Esophagus (tissue), 2 donors: ENCODE measurements at regions not wholly inside any gene's neighbourhood (a gene's known extent, or its start where the extent isn't known, plus 50 kb on each side); places are given as distances from the start of the nearest gene placed in this dataset.
"Not testable (repeated sequence)": the region's sequence is repeated elsewhere in the genome, so short reads cannot be mapped to it uniquely, and the experiment has no call there.

ENCODE experiments used
- H3K27ac ChIP-seq, 2 donors: one replicate each; pipeline ENCODE4 v1.5.1; 2013; ENCODE audit warnings: low read depth in 2 of 2, mild to moderate bottlenecking in 2 of 2, inconsistent platforms in 1 of 2, low read length in 1 of 2, moderate library complexity in 1 of 2
- H3K27me3 ChIP-seq, 2 donors: one replicate each; pipeline ENCODE4 v1.6.1; 2013; ENCODE audit warnings: low read length in 2 of 2, control low read depth in 1 of 2, mild to moderate bottlenecking in 1 of 2; ENCODE audit not compliant: insufficient read depth in 2 of 2, control insufficient read depth in 1 of 2
- H3K36me3 ChIP-seq, 2 donors: one replicate each; pipeline ENCODE4 v1.6.1; 2013; ENCODE audit warnings: low read length in 1 of 2; ENCODE audit not compliant: control insufficient read depth in 2 of 2, insufficient read depth in 2 of 2
- H3K4me1 ChIP-seq, 2 donors: one replicate each; pipeline ENCODE4 v1.6.1; 2013; ENCODE audit warnings: low read length in 1 of 2; ENCODE audit not compliant: control insufficient read depth in 2 of 2, insufficient read depth in 2 of 2
- H3K4me3 ChIP-seq, 2 donors: one replicate each; pipeline ENCODE4 v1.5.1; 2013; ENCODE audit warnings: low read length in 2 of 2, mild to moderate bottlenecking in 2 of 2, low read depth in 1 of 2, moderate library complexity in 1 of 2
- H3K9me3 ChIP-seq, 2 donors: one replicate each; pipeline ENCODE4 v1.6.1; 2013; ENCODE audit warnings: mild to moderate bottlenecking in 2 of 2, low read depth in 1 of 2, low read length in 1 of 2, moderate library complexity in 1 of 2; ENCODE audit not compliant: control insufficient read depth in 2 of 2, insufficient read depth in 1 of 2
- WGBS, 2 donors: extraction: QIAGEN DNeasy Blood & Tissue Kit; methylation state at CpG; one replicate each; pipeline ENCODE4 v1.1.7; 2013; 5-methylcytosine and 5-hydroxymethylcytosine counted together
- donor health status: healthy with polysubstance abuse.
- donor health status: Bipolar disorder and iron deficiency.

DNA sequence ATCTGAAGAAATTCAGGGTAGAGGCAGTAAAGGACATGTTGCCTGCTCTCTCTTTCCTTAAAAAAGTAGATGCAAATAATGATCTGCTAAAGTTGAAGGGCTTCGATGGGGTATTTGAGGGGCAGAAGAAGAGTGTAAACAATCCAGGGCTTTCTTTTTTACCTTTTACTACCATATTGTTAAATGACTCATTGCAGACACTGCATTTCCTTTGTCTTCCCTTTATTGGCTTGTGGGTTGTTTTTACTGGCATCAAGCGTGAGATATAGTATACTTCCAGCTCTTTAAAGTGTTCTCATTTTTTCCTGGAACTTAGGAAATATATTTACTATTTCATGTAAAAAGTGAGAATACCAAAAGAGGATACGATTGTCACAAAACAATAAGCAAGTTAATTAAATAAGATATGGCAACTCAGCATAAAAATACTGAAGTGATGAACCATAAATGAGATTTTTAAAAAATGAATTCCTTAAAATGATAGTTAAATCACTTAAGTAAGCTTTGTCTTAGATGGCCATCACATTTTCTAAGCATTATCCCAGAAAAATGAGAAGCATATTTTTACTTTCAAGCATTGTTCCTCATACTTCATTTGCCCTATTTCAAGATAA is 72.3 kb upstream of the KRAS start:
- H3K4me3 ChIP-seq, result no peak overlapping the region
- H3K27ac ChIP-seq, result no peak overlapping the region
- 19 to 25% methylated on average over 3 of the region's 3 CpGs for WGBS, 2 donors
- H3K4me1 ChIP-seq, result no peaks in the 10 kb centered on the region
- H3K27me3 ChIP-seq, result no peaks in the 10 kb centered on the region
- H3K9me3 ChIP-seq, result no peaks in the 10 kb centered on the region
- H3K36me3 ChIP-seq, result no peaks in the 10 kb centered on the region

DNA sequence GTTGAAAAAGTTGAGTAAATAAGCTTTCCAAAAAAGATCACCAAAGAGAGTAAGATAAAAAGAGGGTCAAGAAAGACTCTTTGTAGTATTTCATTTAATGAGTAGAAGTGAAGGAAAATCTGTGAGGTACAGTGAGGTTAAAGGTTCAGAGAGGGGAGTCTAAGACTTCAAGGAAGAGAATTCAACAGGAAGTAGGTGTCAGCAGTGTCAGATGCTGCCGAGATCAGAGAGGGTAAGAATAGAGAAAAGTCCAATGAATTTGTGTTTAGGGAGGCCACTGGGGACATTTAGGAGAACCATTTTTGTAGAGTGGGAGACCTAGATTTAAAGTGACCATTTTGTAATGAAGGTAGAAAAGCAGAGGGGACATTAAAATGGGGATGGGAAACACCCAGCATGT is 71.6 kb upstream of the KRAS start:
- Histone ChIP-seq H3K36me3 (no peaks in the 10 kb centered on the region), H3K27me3 (no peaks in the 10 kb centered on the region), H3K4me1 (no peaks in the 10 kb centered on the region), H3K4me3 (no peak overlapping the region), H3K9me3 (no peaks in the 10 kb centered on the region), H3K27ac (no peak overlapping the region)
- 53 to 61% methylated on average over 1 of the region's 1 CpG for WGBS, 2 donors

DNA sequence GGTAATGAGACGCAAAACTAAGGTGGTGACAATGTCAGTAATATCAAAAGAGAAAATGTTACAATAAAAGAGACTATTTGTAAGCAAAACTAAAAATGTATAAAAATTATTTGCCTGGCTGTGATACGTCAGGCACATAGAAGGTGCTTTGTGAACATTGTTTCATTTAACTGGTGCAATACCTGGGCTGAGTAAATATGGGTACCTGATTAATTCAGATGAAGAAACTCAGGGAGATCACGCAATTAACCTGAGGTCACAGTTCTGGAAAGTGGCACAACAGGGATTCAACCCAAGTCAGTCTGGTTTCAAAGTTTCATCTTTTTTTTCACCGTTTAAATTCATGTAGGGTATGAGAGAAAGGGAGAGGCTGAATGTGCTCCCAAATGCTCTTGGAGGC is 71.0 kb upstream of the KRAS start:
- 92 to 94% methylated on average over 4 of the region's 4 CpGs for WGBS, 2 donors
- Histone ChIP-seq H3K4me3 (no peak overlapping the region), H3K36me3 (no peaks in the 10 kb centered on the region)

DNA sequence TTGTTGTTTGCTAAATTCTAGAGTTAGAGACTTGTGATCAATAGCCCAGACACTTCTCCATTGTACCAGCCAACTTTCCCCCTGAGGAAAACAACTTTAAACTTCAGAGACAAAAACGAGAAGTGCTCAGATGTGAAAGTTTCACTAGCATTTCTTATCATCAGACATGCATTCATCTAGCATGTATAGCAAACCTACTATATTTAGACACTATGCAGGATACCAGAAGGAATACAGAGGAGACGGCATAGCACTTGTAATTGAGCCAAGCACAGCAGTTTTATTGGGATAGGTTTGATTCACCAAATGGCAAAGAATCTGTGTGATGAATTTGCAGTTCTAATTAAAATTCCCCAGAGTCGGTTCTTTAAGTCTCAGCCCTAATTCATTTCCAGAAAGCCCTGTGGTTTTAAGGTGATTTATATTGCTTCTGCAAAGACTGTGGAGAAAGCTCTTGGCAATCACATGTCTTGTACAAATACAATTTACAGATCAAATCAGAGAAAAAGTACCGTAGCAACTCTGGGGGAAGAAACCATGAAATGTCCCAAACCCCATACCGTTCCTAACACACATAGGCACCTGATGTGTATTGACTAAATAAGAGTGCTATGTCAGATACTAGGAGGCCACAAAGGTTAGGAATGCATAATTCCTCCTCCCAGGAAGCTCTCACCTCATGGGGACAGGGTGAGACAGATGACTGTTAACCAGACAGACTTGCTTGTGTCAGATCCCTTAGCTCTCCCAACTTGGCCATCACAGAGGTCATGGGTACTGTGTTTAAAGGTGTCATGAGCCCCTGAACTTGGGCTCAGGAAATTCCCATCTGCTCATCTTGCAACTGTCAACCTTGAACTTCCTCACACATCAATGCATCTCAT is 69.6 kb upstream of the KRAS start:
- Histone ChIP-seq H3K27ac (no peak overlapping the region), H3K4me3 (no peak overlapping the region), H3K9me3 (no peaks in the 10 kb centered on the region), H3K36me3 (no peaks in the 10 kb centered on the region), H3K4me1 (no peaks in the 10 kb centered on the region), H3K27me3 (no peaks in the 10 kb centered on the region)
- 42% methylated on average over 5 of the region's 5 CpGs for WGBS, 2 donors

More for the DNA sequence above, 71.0 kb upstream of the KRAS start:
- H3K4me1 ChIP-seq, result no peaks in the 10 kb centered on the region
- no peaks in the 10 kb centered on the region for H3K27me3 ChIP-seq
- H3K9me3 ChIP-seq, result no peaks in the 10 kb centered on the region
- H3K27ac ChIP-seq, result no peak overlapping the region

DNA sequence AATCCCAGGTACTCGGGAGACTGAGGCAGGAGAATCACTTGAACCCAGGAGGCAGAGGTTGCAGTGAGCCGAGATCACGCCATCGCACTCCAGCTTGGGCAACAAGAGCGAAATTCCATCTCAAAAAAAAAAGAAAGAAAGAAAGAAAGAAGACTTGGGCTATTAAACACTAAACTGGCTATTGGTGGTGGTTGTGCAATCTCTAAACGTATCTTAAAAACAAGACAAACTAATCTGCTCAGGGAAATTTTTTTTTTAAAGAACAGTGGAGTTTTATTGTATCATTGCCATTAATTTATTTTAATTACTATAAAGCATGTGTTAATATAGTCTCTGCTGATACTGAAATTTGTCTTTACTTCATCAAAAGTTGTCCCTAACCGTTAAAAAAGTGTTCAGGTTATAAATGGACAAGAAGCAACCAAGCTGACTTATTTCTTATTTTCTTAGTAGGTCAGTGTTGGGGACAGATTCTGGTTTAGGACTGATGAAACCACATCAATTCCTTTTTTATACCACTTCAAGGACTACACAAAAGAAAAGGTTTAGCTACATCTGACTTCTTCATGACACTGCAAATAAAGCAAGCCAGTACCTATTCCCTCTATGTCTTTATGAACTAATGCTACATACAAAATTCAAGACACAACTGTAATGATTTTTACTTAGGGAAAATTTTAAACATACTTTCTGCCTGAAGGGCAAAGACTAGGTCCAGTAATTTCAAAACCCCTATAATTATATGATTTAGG is 68.7 kb upstream of the KRAS start:
- Histone ChIP-seq H3K36me3 (no peaks in the 10 kb centered on the region), H3K27me3 (no peaks in the 10 kb centered on the region), H3K4me3 (no peak overlapping the region), H3K4me1 (no peaks in the 10 kb centered on the region), H3K9me3 (no peaks in the 10 kb centered on the region), H3K27ac (no peak overlapping the region)
- WGBS, 2 donors, result 88 to 95% methylated on average over 7 of the region's 7 CpGs

DNA sequence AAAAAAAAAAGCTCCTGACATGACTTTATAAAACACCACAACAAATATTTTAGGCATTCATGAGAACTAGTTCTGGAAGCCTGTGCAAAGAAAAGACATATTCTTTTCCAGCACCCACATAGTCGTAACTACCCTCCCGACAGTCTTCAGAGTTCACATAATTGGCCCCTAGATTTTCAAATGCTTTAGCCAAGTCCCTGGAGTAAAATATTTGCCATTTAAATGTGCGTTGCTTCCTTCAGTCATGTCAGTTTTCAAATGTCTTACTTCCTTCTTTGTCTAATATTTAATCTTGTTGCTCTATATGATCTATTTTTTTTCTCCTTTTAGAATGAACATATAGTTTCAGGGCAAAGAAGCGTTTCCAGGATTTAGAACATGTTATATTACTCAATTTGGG is 66.8 kb upstream of the KRAS start:
- no peak overlapping the region for H3K27ac ChIP-seq
- WGBS, 2 donors, result 69 to 73% methylated on average over 4 of the region's 4 CpGs
- H3K4me1 ChIP-seq, result no peaks in the 10 kb centered on the region
- H3K36me3 ChIP-seq, result no peaks in the 10 kb centered on the region
- no peaks in the 10 kb centered on the region for H3K9me3 ChIP-seq
- H3K4me3 ChIP-seq, result no peak overlapping the region
- no peaks in the 10 kb centered on the region for H3K27me3 ChIP-seq

DNA sequence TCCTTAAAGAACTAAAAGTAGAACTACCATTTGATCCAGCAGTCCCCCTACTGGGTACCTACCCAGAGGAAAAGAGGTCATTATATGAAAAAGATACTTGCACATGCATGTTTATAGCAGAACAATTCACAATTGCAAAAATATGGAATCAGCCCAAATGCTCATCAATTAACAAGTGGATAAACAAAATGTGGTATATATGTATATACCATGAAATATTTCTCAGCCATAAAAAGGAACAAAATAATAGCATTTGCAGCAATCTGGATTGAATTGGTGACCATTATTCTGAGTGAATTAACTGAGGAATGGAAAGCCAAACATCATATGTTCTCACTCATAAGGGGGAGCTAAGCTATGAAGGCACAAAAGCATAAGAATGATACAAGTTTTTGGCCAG is 64.7 kb upstream of the KRAS start:
- H3K27me3 ChIP-seq, result no peaks in the 10 kb centered on the region
- H3K4me3 ChIP-seq, result no peak overlapping the region
- H3K9me3 ChIP-seq, result no peaks in the 10 kb centered on the region
- no peak overlapping the region for H3K27ac ChIP-seq
- H3K4me1 ChIP-seq, result no peaks in the 10 kb centered on the region
- no peaks in the 10 kb centered on the region for H3K36me3 ChIP-seq

DNA sequence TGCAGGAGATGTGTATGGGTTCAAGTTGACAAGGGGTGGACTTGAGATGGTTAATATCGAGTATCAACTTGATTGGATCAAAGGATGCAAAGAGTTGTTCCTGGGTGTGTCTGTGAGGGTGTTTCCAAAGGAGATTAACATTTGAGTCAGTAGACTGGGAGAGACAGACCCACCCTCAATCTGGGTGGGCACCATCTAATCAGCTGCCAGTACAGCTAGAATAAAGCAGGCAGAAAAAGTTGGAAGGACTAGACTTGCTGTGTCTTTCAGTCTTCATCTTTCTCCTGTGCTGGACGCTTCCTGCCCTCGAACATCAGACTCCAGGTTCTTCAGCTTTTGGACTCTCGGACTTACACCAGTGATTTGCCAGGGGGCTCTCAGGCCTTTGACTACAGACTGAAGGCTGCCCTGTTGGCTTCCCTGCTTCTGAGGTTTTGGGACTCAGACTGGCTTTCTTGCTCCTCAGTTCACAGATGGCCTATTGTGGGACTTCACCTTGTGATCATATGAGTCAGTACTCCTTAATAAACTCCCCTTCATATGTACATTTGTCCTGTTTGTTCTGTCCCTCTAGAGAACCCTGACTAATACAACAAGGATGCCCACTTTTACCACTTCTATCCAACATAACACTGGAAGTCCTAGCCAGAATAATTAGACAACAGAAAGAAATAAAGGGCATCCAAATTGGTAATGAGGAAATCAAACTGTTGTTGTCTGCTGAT is 62.7 kb upstream of the KRAS start:
- 71 to 94% methylated on average over 4 of the region's 4 CpGs for WGBS, 2 donors
- not testable (repeated sequence) for H3K27ac ChIP-seq, H3K36me3 ChIP-seq

DNA sequence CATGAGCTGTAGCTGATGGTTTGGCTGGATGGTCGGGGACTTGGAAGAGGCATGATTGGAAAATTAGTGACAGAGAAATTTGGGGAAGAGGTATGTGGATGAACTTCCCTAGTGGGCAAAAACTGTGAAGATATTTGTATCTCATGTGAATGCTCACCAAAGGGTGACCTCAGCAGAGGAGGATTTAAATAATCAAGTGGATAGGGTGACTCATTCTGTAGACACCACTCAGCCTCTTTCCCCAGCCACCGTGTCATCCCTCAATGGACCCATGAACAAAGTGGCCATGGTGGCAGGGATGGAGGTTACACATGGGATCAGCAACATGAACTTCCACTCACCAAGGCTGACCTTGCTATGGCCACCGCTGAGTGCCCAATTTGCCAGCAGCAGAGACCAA is 60.8 kb upstream of the KRAS start:
- H3K27ac ChIP-seq, result no peak overlapping the region
- no peaks in the 10 kb centered on the region for H3K36me3 ChIP-seq
- no peaks in the 10 kb centered on the region for H3K27me3 ChIP-seq
- H3K4me3 ChIP-seq, result no peak overlapping the region
- H3K9me3 ChIP-seq, result no peaks in the 10 kb centered on the region
- H3K4me1 ChIP-seq, result no peaks in the 10 kb centered on the region
- 67 to 94% methylated on average over 3 of the region's 3 CpGs for WGBS, 2 donors

More for the DNA sequence above, 62.7 kb upstream of the KRAS start:
- H3K9me3 ChIP-seq, H3K27me3 ChIP-seq, H3K4me3 ChIP-seq, H3K4me1 ChIP-seq: not testable (repeated sequence)
